ENCODE measurements at regions not wholly inside any gene's neighbourhood (a gene's known extent, or its start where the extent isn't known, plus 50 kb on each side); places are given as distances from the start of the nearest gene placed in this dataset.

DNA sequence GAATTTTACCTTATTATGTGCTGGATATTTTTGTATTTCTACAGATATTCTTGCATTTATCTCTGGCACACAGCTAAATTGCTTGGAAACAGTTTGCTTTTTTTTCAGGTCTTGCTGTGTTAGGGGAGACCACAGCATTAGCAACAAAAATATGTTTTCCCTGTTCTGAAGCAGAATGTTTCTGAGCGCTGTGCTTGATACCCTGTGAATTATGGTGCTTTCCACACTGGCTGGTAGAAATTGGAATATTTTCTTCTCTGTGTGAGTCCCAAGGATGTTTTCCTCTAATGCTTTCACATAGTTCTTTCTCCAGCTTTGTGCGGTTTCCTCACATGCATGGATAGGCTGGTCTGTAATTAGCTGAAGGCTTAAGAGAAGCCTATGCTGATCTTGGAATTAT lies 651.6 kb upstream of the IGFBP3 start:
- no peaks in the 10 kb centered on the region for H3K27me3 ChIP-seq (ENCODE audit: control insufficient read depth, insufficient read depth, low read length)
- H3K4me3 ChIP-seq (ENCODE audit: low read depth, low read length), result no peak overlapping the region
- TF ChIP-seq, protein P1, sequence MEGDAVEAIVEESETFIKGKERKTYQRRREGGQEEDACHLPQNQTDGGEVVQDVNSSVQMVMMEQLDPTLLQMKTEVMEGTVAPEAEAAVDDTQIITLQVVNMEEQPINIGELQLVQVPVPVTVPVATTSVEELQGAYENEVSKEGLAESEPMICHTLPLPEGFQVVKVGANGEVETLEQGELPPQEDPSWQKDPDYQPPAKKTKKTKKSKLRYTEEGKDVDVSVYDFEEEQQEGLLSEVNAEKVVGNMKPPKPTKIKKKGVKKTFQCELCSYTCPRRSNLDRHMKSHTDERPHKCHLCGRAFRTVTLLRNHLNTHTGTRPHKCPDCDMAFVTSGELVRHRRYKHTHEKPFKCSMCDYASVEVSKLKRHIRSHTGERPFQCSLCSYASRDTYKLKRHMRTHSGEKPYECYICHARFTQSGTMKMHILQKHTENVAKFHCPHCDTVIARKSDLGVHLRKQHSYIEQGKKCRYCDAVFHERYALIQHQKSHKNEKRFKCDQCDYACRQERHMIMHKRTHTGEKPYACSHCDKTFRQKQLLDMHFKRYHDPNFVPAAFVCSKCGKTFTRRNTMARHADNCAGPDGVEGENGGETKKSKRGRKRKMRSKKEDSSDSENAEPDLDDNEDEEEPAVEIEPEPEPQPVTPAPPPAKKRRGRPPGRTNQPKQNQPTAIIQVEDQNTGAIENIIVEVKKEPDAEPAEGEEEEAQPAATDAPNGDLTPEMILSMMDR (IDR thresholded peaks at IDR 0.05; ENCODE audit: insufficient read depth, low read depth, low read length), result no peak
- H3K36me3 ChIP-seq (ENCODE audit: control insufficient read depth, insufficient read depth, low read length), result no peaks in the 10 kb centered on the region
- no peak for DNase-seq (ENCODE audit: low read depth)
- CTCF ChIA-PET, result interaction anchor here (0.9 to 1.6 kb wide), 5 partner anchors 8 to 87 kb away, joined by 3 to 4 read pairs (median 4); no protein-coding TSS in a partner anchor
- POLR2A ChIA-PET, result no interaction called here

DNA sequence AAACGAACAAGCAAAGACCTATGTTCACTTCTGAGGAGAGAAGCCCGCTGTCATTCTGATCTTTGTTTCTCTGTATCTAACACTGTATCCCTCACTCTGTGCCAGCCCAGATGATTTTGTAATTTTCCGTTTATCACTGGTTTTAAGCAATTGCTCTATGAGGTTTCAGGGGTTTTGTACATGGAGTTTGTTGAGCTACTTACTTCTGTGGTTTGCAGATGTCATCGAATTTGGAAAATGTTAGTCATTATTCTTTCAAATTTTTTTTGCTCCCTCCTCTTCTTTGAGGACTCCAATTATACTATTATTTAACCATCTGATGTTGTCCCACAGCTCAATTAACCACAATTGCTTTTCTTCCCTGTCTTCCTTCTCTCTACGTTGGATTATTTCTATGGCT lies 650.9 kb upstream of the IGFBP3 start:
- Histone ChIP-seq H3K36me3 (ENCODE audit: control insufficient read depth, insufficient read depth, low read length) (no peaks in the 10 kb centered on the region), H3K27me3 (ENCODE audit: control insufficient read depth, insufficient read depth, low read length) (no peaks in the 10 kb centered on the region), H3K4me3 (ENCODE audit: low read depth, low read length) (no peak overlapping the region)
- POLR2A ChIA-PET, result no interaction called here
- no peak for DNase-seq (ENCODE audit: low read depth)
- TF ChIP-seq, protein P1 (IDR thresholded peaks at IDR 0.05; ENCODE audit: insufficient read depth, low read depth, low read length), result no peak
- CTCF ChIA-PET, result interaction anchor here (0.9 to 1.6 kb wide), 6 partner anchors 9 to 110 kb away, joined by 3 to 4 read pairs (median 4); no protein-coding TSS in a partner anchor

DNA sequence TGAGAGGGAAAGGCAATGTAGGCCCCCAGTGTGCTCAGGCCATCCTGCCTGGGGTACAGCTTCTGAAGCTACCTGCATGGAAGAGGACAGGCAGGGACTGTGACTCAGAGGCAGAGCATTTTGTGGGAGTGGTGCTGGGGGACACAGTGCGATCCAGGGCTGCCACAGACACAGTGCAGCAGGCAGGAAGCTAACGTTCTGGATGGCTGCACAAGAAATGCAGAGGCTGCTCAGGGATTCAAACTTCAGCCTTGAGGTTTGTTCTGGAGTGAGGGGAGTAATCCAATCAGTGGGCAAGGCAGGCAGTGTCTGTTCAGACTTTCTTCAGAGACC lies 648.0 kb upstream of the IGFBP3 start:
- no peaks in the 10 kb centered on the region for H3K36me3 ChIP-seq (ENCODE audit: control insufficient read depth, insufficient read depth, low read length)
- ChIA-PET POLR2A (no interaction called here), CTCF (interaction anchor here (0.6 to 2.3 kb wide), 5 partner anchors 11 to 651 kb away, joined by 3 to 9 read pairs (median 3); no protein-coding TSS in a partner anchor)
- TF ChIP-seq, protein P1 (IDR thresholded peaks at IDR 0.05; ENCODE audit: insufficient read depth, low read depth, low read length), result no peak
- DNase-seq (ENCODE audit: low read depth), result no peak
- H3K27me3 ChIP-seq (ENCODE audit: control insufficient read depth, insufficient read depth, low read length), result no peaks in the 10 kb centered on the region
- H3K4me3 ChIP-seq (ENCODE audit: low read depth, low read length), result no peak overlapping the region

DNA sequence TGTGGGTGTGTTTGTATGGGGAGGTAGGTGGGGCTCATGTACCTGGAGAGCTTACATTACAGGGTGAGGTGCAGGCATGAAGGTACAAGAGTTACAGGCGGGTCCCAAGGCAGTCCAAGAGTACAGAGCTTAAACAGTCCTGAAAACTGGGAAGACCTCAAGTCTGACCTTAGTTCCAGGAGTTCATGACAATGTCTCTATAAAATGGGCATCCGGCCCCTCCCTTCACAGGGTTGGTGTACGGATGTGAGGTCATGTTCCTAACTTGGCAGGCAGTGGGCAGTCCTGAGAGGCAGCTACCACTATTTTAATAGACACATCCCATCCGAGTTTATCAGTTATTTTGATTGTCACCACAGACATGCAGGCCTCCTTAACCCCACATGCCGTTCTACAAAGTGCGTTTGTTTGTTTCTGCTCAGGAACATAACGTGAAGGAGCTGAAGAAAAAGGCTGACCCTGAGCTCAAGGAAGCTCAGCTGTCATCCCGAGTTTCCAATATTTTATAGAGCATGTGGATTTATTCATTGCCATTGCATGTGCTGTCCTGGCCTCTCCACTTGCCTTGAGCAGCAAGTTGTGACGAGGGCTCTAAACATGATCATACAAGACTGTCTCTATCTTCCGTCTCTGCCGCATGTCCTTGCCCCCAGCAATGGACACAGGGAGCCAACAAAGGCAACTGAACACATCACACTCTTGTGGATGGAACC lies 647.5 kb upstream of the IGFBP3 start:
- TF ChIP-seq, protein P1 (IDR thresholded peaks at IDR 0.05; ENCODE audit: insufficient read depth, low read depth, low read length), result no peak
- ChIA-PET POLR2A (no interaction called here), CTCF (interaction anchor here (0.6 to 2.3 kb wide), 5 partner anchors 10 to 651 kb away, joined by 3 to 9 read pairs (median 3); no protein-coding TSS in a partner anchor)
- DNase-seq (ENCODE audit: low read depth), result no peak
- H3K4me3 ChIP-seq (ENCODE audit: low read depth, low read length), result no peak overlapping the region
- H3K36me3 ChIP-seq (ENCODE audit: control insufficient read depth, insufficient read depth, low read length), result no peaks in the 10 kb centered on the region
- no peaks in the 10 kb centered on the region for H3K27me3 ChIP-seq (ENCODE audit: control insufficient read depth, insufficient read depth, low read length)

DNA sequence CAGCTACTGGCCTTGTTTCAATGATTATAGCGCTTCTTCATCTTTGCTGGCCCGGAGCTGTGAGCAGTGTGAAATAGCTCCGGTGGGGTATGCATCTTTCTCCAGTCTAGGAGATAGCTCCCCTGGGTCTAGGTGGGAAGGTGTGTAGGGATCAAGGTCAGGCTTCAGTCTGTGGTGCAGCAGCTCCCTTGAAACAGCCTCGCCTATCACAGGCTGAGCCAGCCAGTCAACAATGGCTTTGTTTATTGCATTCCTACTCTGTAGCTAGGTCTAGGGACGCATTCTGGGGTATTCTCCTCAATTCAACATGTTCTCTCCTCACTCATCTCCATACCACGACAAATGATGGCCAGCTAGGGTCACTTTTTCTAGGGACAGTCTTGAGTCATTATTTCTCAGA lies 646.8 kb upstream of the IGFBP3 start:
- H3K36me3 ChIP-seq (ENCODE audit: control insufficient read depth, insufficient read depth, low read length), result no peaks in the 10 kb centered on the region
- TF ChIP-seq, protein P1 (IDR thresholded peaks at IDR 0.05; ENCODE audit: insufficient read depth, low read depth, low read length), result no peak
- no peak for DNase-seq (ENCODE audit: low read depth)
- no peak overlapping the region for H3K4me3 ChIP-seq (ENCODE audit: low read depth, low read length)
- POLR2A ChIA-PET, result no interaction called here
- CTCF ChIA-PET, result interaction anchor here (1.1 to 2.3 kb wide), 2 partner anchors 10 to 36 kb away, joined by 3 to 9 read pairs; no protein-coding TSS in a partner anchor
- no peaks in the 10 kb centered on the region for H3K27me3 ChIP-seq (ENCODE audit: control insufficient read depth, insufficient read depth, low read length)
